Sigmoid colon (tissue), 4 donors: ENCODE measurements at regions not wholly inside any gene's neighbourhood (a gene's known extent, or its start where the extent isn't known, plus 50 kb on each side); places are given as distances from the start of the nearest gene placed in this dataset.

Experiments
- CTCF ChIP-seq, 4 experiments: fragments of 450-650 bp in 3 of 4; fragments of 200-600 bp in 1 of 4; IDR thresholded peaks; one replicate each; pipeline ENCODE4 v1.5.1; 2016 to 2019; ENCODE audit warnings: antibody characterized with exemption in 4 of 4, mild to moderate bottlenecking in 3 of 4, moderate library complexity in 2 of 4
- EP300 ChIP-seq, 4 donors: sonication (generic); formaldehyde crosslinking; IDR thresholded peaks; one replicate each; pipeline ENCODE4 v1.6.1; 2017; ENCODE audit warnings: antibody characterized with exemption in 4 of 4
- POLR2A ChIP-seq, 2 donors: fragments of 450-650 bp; IDR thresholded peaks; one replicate each; pipeline ENCODE4 v1.6.1; 2016; ENCODE audit warnings: antibody characterized with exemption in 2 of 2, mild to moderate bottlenecking in 2 of 2, moderate library complexity in 2 of 2
- POLR2AphosphoS5 ChIP-seq, 4 donors: sonication (generic); formaldehyde crosslinking; IDR thresholded peaks; one replicate each; pipeline ENCODE4 v1.6.1; 2017; ENCODE audit warnings: antibody characterized with exemption in 4 of 4

- TF ChIP-seq CTCF (IDR thresholded peaks at IDR 0.05): no peak
- TF ChIP-seq POLR2AphosphoS5 (IDR thresholded peaks at IDR 0.05): no peak
- TF ChIP-seq POLR2A (IDR thresholded peaks at IDR 0.05): no peak
- no peak for TF ChIP-seq EP300 (IDR thresholded peaks at IDR 0.05)
Observed at GRCh38 chr3:35969406-35969805, 330.1 kb downstream of the ARPP21 start.
